Muscle of leg (tissue), 3 donors: ENCODE measurements at regions not wholly inside any gene's neighbourhood (a gene's known extent, or its start where the extent isn't known, plus 50 kb on each side); places are given as distances from the start of the nearest gene placed in this dataset.
"Not testable (repeated sequence)": the region's sequence is repeated elsewhere in the genome, so short reads cannot be mapped to it uniquely, and the experiment has no call there.

ENCODE experiments used
- DNase-seq: peaks from one replicate; pipeline ENCODE4 v3.0.0; 2013
- H3K27ac ChIP-seq: one replicate; pipeline ENCODE4 v1.5.1; 2013; ENCODE audit warnings: mild to moderate bottlenecking, low read length, control low read depth
- H3K27me3 ChIP-seq: one replicate; pipeline ENCODE4 v1.6.1; 2013; ENCODE audit warnings: low read length; ENCODE audit not compliant: control insufficient read depth, insufficient read depth
- H3K36me3 ChIP-seq: one replicate; pipeline ENCODE4 v1.6.1; 2013; ENCODE audit warnings: low read length; ENCODE audit not compliant: control insufficient read depth, insufficient read depth
- H3K4me1 ChIP-seq: one replicate; pipeline ENCODE4 v1.6.1; 2013; ENCODE audit warnings: low read length; ENCODE audit not compliant: control insufficient read depth, insufficient read depth
- H3K4me3 ChIP-seq: one replicate; pipeline ENCODE4 v1.5.1; 2013; ENCODE audit warnings: low read length, control low read depth
- H3K9me3 ChIP-seq: replicated peaks from 2 replicates; pipeline ENCODE4 v1.6.1; 2013; ENCODE audit warnings: low read depth, low read length; ENCODE audit not compliant: control insufficient read depth
- WGBS: methylation state at CpG from one replicate; pipeline ENCODE4 v1.1.5; 2013; ENCODE audit warnings: missing lambda C conversion rate; ENCODE audit not compliant: insufficient coverage; 5-methylcytosine and 5-hydroxymethylcytosine counted together

- 52% methylated on average over 3 of the region's 6 CpGs for whole genome bisulfite sequencing
These were observed 103.9 kb upstream of the MEGF10 start for GRCh38 chr5:127186657-127187056.

DNA sequence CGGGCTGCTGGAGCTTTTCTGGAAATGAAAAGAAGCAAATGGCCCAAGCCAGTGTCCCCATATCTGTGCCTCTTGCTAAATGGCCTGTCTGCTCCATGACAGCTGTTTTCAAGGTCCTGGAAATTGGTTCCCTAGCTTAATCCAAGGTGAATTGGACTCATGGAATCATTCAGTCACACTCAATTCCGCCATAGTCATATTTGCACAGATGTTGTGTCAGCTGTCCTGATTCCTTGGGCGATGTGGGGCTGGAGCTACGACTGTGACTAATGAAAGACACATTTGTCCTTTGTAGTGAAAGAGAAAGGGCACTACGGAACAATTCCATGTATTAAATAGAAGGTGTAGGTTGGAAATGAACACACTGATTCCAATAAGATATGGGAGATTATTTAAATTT is 102.9 kb upstream of the MEGF10 start:
- H3K36me3 ChIP-seq: no peaks in the 10 kb centered on the region
- H3K9me3 ChIP-seq: no peaks in the 10 kb centered on the region
- WGBS: 26% methylated on average over 3 of the region's 5 CpGs
- DNase-seq: peak; percentile 81
- no peak overlapping the region for H3K4me3 ChIP-seq
- no peaks in the 10 kb centered on the region for H3K27me3 ChIP-seq
- H3K4me1 ChIP-seq: peaks cover 15% of the 10 kb centered on the region
- no peak overlapping the region for H3K27ac ChIP-seq

More at GRCh38 chr5:127186657-127187056, 103.9 kb upstream of the MEGF10 start:
- H3K4me1 ChIP-seq: peaks cover 15% of the 10 kb centered on the region
- no peak overlapping the region for H3K4me3 ChIP-seq
- no peaks in the 10 kb centered on the region for H3K9me3 ChIP-seq
- no peak for DNase-seq
- no peaks in the 10 kb centered on the region for H3K27me3 ChIP-seq
- no peak overlapping the region for H3K27ac ChIP-seq
- no peaks in the 10 kb centered on the region for H3K36me3 ChIP-seq

DNA sequence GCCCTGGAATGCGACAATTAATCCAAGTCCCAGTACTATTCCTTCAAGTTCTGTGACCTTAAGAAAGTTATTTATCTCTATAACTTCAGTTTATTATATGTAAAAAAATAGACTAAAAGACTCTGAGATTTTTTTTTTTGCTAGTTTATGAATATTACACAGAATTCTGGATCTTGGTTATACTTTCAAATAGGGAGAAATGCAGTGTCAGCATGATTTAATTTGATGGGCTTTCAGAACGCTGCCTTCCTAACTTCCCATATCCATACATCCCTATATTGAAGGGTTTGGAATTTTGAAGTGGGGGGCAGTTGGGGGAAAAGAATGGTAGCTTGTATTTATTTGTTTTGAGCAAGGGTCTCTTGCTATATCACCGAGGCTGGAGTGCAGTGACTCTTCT is 98.4 kb upstream of the MEGF10 start:
- 90% methylated on average over 1 of the region's 3 CpGs for WGBS
- Histone ChIP-seq H3K9me3 (no peaks in the 10 kb centered on the region), H3K4me1 (peaks cover 2% of the 10 kb centered on the region), H3K27ac (no peak overlapping the region), H3K27me3 (no peaks in the 10 kb centered on the region), H3K36me3 (no peaks in the 10 kb centered on the region), H3K4me3 (no peak overlapping the region)
- DNase-seq: no peak

GRCh38 chr5:127192836-127193338 is 97.7 kb upstream of the MEGF10 start:
- Histone ChIP-seq H3K9me3 (no peaks in the 10 kb centered on the region), H3K36me3 (no peaks in the 10 kb centered on the region), H3K27ac (no peak overlapping the region), H3K4me1 (no peaks in the 10 kb centered on the region), H3K27me3 (no peaks in the 10 kb centered on the region), H3K4me3 (no peak overlapping the region)
- WGBS: 67% methylated on average over 1 of the region's 3 CpGs
- no peak for DNase-seq

- DNase-seq: no peak
These were observed 94.6 kb upstream of the MEGF10 start for GRCh38 chr5:127196042-127196441.

DNA sequence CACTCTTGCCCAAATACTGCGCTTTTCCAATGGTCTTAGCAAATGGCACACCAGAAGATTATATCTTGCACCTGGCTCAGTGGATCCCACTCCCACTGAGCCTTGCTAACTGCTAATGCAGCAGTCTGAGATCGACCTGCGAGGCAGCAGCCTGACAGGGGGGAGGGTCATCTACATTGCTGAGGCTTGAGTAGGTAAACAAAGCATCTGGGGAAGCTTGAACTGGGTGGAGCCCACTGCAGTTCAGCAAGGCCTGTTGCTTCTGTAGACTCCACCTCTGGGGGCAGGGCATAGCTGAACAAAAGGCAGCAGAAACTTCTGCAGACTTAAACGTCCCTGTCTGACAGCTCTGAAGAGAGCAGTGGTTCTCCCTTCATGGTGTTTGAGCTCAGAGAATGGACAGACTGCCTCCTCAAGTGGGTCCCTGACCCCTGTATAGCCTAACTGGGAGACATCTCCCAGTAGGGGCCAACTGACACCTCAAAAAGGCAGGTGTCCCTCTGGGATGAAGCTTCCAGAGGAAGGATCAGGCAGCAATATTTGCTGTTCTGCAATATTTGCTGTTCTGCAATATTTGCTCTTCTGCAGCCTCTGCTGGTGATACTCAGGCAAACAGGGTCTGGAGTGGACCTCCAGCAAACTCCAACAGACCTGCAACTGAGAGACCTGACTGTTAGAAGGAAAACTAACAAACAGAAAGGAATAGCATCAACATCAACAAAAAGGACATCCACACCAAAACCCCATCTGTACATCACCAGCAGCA is 93.0 kb upstream of the MEGF10 start:
- H3K27me3 ChIP-seq, H3K27ac ChIP-seq, H3K4me3 ChIP-seq, H3K9me3 ChIP-seq, H3K36me3 ChIP-seq, DNase-seq, H3K4me1 ChIP-seq: not testable (repeated sequence)
- 43% methylated on average over 3 of the region's 4 CpGs for WGBS

More at GRCh38 chr5:127196042-127196441, 94.6 kb upstream of the MEGF10 start:
- no peaks in the 10 kb centered on the region for H3K4me1 ChIP-seq
- no peak overlapping the region for H3K27ac ChIP-seq
- no peaks in the 10 kb centered on the region for H3K27me3 ChIP-seq
- no peak overlapping the region for H3K4me3 ChIP-seq
- no peaks in the 10 kb centered on the region for H3K36me3 ChIP-seq
- H3K9me3 ChIP-seq: no peaks in the 10 kb centered on the region
- no CpG with 5 or more reads among the region's 1 CpG for WGBS

DNA sequence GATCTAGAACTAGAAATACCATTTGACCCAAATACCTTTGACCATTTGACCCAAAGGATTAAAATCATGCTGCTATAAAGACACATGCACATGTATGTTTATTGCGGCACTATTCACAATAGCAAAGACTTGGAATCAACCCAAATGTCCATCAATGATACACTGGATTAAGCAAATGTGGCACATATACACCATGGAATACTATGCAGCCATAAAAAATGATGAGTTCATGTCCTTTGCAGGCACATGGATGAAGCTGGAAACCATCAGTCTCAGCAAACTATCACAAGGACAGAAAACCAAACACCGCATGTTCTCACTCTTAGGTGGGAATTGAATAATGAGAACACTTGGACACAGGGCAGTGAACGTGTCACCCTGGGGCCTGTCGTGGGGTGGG is 87.9 kb upstream of the MEGF10 start:
- not testable (repeated sequence) for H3K9me3 ChIP-seq, H3K4me1 ChIP-seq, DNase-seq, H3K27me3 ChIP-seq, H3K36me3 ChIP-seq, H3K27ac ChIP-seq, H3K4me3 ChIP-seq
- WGBS: no CpG with 5 or more reads among the region's 4 CpGs

- Histone ChIP-seq H3K27me3 (no peaks in the 10 kb centered on the region), H3K27ac (no peak overlapping the region), H3K4me1 (no peaks in the 10 kb centered on the region), H3K9me3 (no peaks in the 10 kb centered on the region), H3K4me3 (no peak overlapping the region), H3K36me3 (no peaks in the 10 kb centered on the region)
- no peak for DNase-seq
- WGBS: no CpG with 5 or more reads among the region's 1 CpG
These were observed 86.8 kb upstream of the MEGF10 start for GRCh38 chr5:127203818-127204217.

- no peaks in the 10 kb centered on the region for H3K9me3 ChIP-seq
- no CpG with 5 or more reads among the region's 3 CpGs for WGBS
- H3K36me3 ChIP-seq: no peaks in the 10 kb centered on the region
- H3K4me1 ChIP-seq: peaks cover 3% of the 10 kb centered on the region
- no peak overlapping the region for H3K27ac ChIP-seq
- no peak for DNase-seq
- H3K4me3 ChIP-seq: no peak overlapping the region
- no peaks in the 10 kb centered on the region for H3K27me3 ChIP-seq
These were observed 85.4 kb upstream of the MEGF10 start for GRCh38 chr5:127205147-127205546.

- Histone ChIP-seq H3K4me1 (peaks cover 4% of the 10 kb centered on the region), H3K27ac (no peak overlapping the region), H3K36me3 (no peaks in the 10 kb centered on the region), H3K27me3 (no peaks in the 10 kb centered on the region), H3K9me3 (no peaks in the 10 kb centered on the region), H3K4me3 (no peak overlapping the region)
- peak; percentile 86 for DNase-seq
- 70% methylated on average over 2 of the region's 4 CpGs for WGBS
These were observed 84.1 kb upstream of the MEGF10 start for GRCh38 chr5:127206320-127207113.
